NCI-H748 (cell line): ENCODE measurements at regions not wholly inside any gene's neighbourhood (a gene's known extent, or its start where the extent isn't known, plus 50 kb on each side); places are given as distances from the start of the nearest gene placed in this dataset.
"Not testable (repeated sequence)": the region's sequence is repeated elsewhere in the genome, so short reads cannot be mapped to it uniquely, and the experiment has no call there.

Experiments
- DNase-seq: peaks from one replicate; lab custom pipeline; 2025; ENCODE audit not compliant: unreplicated experiment; lab: John Stamatoyannopoulos, UW

- DNase-seq = peak; percentile 68
Observed at GRCh38 chr12:37666069-37666781, 650.3 kb upstream of the ALG10B start.

GRCh38 chr12:37668557-37668956 is 648.0 kb upstream of the ALG10B start:
- not testable (repeated sequence) for DNase-seq

- peak; percentile 9 for DNase-seq
Observed at GRCh38 chr12:37672655-37673260, 643.8 kb upstream of the ALG10B start.

- no peak for DNase-seq
Observed at GRCh38 chr12:37720846-37721245, 595.7 kb upstream of the ALG10B start.

- no peak for DNase-seq
Observed at GRCh38 chr12:37733856-37734255, 582.7 kb upstream of the ALG10B start.
